H9 (cell line): ENCODE measurements at regions not wholly inside any gene's neighbourhood (a gene's known extent, or its start where the extent isn't known, plus 50 kb on each side); places are given as distances from the start of the nearest gene placed in this dataset.

ENCODE experiments used
- DNase-seq: peaks from one replicate; pipeline ENCODE4 v3.0.0-alpha.2; 2017
- H2AFZ ChIP-seq: one replicate; pipeline ENCODE4 v1.6.1; 2013; ENCODE audit warnings: mild to moderate bottlenecking, low read length, control low read depth, moderate library complexity
- H2AK5ac ChIP-seq: 2 replicates; pipeline ENCODE4 v1.6.1; 2013; ENCODE audit warnings: low read length, control low read depth, mixed read lengths; ENCODE audit not compliant: insufficient read length
- H2BK120ac ChIP-seq: one replicate; pipeline ENCODE4 v1.6.1; 2013; ENCODE audit warnings: low read depth, mild to moderate bottlenecking, low read length, control low read depth, inconsistent platforms; ENCODE audit not compliant: poor library complexity, severe bottlenecking
- H2BK12ac ChIP-seq: 2 replicates; pipeline ENCODE4 v1.6.1; 2013; ENCODE audit warnings: low read length, control low read depth, mixed read lengths, low read depth; ENCODE audit not compliant: insufficient read length
- H2BK15ac ChIP-seq: 2 replicates; pipeline ENCODE4 v1.6.1; 2013; ENCODE audit warnings: low read depth, low read length, control low read depth
- H2BK20ac ChIP-seq: one replicate; pipeline ENCODE4 v1.6.1; 2013; ENCODE audit warnings: low read depth, mild to moderate bottlenecking, low read length, control low read depth, inconsistent platforms; ENCODE audit not compliant: poor library complexity, severe bottlenecking
- H2BK5ac ChIP-seq: 2 replicates; pipeline ENCODE4 v1.6.1; 2013; ENCODE audit warnings: low read length, control low read depth, mixed read lengths; ENCODE audit not compliant: insufficient read length
- H3K14ac ChIP-seq: 2 replicates; pipeline ENCODE4 v1.6.1; 2013; ENCODE audit warnings: low read length, control low read depth; ENCODE audit not compliant: insufficient read depth
- H3K18ac ChIP-seq: 2 replicates; pipeline ENCODE4 v1.6.1; 2013; ENCODE audit warnings: low read depth, mild to moderate bottlenecking, mixed read lengths, low read length, control low read depth; ENCODE audit not compliant: insufficient read length
- H3K23ac ChIP-seq: 2 replicates; pipeline ENCODE4 v1.6.1; 2013; ENCODE audit warnings: low read length, control low read depth, mixed read lengths, low read depth; ENCODE audit not compliant: insufficient read length
- H3K23me2 ChIP-seq: 2 replicates; pipeline ENCODE4 v1.6.1; 2013; ENCODE audit warnings: low read depth, mild to moderate bottlenecking, mixed read lengths, low read length, control low read depth; ENCODE audit not compliant: insufficient read length, poor library complexity, severe bottlenecking
- H3K27ac ChIP-seq: 2 replicates; pipeline ENCODE4 v1.5.1; 2013; ENCODE audit warnings: low read length, control low read depth, mixed read lengths, low read depth; ENCODE audit not compliant: insufficient read length
- H3K27me3 ChIP-seq: 2 replicates; pipeline ENCODE4 v1.6.1; 2013; ENCODE audit warnings: low read length, control low read depth, inconsistent platforms; ENCODE audit not compliant: insufficient read depth
- H3K4ac ChIP-seq: 2 replicates; pipeline ENCODE4 v1.6.1; 2013; ENCODE audit warnings: low read depth, mild to moderate bottlenecking, control low read depth, inconsistent platforms, low read length, moderate library complexity
- H3K4me1 ChIP-seq: 2 replicates; pipeline ENCODE4 v1.6.1; 2013; ENCODE audit warnings: low read length, control low read depth, inconsistent platforms; ENCODE audit not compliant: insufficient read depth
- H3K4me2 ChIP-seq: 2 replicates; pipeline ENCODE4 v1.6.1; 2013; ENCODE audit warnings: low read length, control low read depth, mixed read lengths; ENCODE audit not compliant: insufficient read length, insufficient read depth
- H3K56ac ChIP-seq: 2 replicates; pipeline ENCODE4 v1.6.1; 2013; ENCODE audit warnings: low read depth, mild to moderate bottlenecking, mixed read lengths, low read length, control low read depth; ENCODE audit not compliant: insufficient read length
- H3K79me1 ChIP-seq: 2 replicates; pipeline ENCODE4 v1.6.1; 2013; ENCODE audit warnings: low read depth, mild to moderate bottlenecking, moderate library complexity, low read length, control low read depth, inconsistent platforms; ENCODE audit not compliant: insufficient read depth, poor library complexity, severe bottlenecking
- H3K79me2 ChIP-seq: 2 replicates; pipeline ENCODE4 v1.6.1; 2013; ENCODE audit warnings: low read length, control low read depth, inconsistent platforms; ENCODE audit not compliant: insufficient read depth
- H3K9ac ChIP-seq: 2 replicates; pipeline ENCODE4 v1.6.1; 2013; ENCODE audit warnings: low read length, control low read depth, mixed read lengths; ENCODE audit not compliant: insufficient read length; ENCODE audit errors: extremely low read depth
- H3K9me3 ChIP-seq: one replicate; pipeline ENCODE4 v1.6.1; 2013; ENCODE audit warnings: low read depth, low read length, inconsistent platforms; ENCODE audit not compliant: control insufficient read depth
- H3T11ph ChIP-seq: one replicate; pipeline ENCODE4 v1.6.1; 2013; ENCODE audit warnings: mild to moderate bottlenecking, low read length, control low read depth, inconsistent platforms
- H4K20me1 ChIP-seq: one replicate; pipeline ENCODE4 v1.6.1; 2013; ENCODE audit not compliant: control insufficient read depth, insufficient read length, insufficient read depth
- H4K5ac ChIP-seq: 2 replicates; pipeline ENCODE4 v1.6.1; 2013; ENCODE audit warnings: low read depth, mild to moderate bottlenecking, mixed read lengths, low read length, control low read depth; ENCODE audit not compliant: insufficient read length
- H4K8ac ChIP-seq: replicated peaks from 2 replicates; pipeline ENCODE4 v1.6.1; 2013; ENCODE audit warnings: low read length, control low read depth, mixed read lengths, low read depth; ENCODE audit not compliant: insufficient read length
- H4K91ac ChIP-seq: 2 replicates; pipeline ENCODE4 v1.6.1; 2013; ENCODE audit warnings: low read depth, mild to moderate bottlenecking, moderate library complexity, mixed read lengths, low read length, control low read depth; ENCODE audit not compliant: insufficient read length
- H3K27ac Mint-ChIP-seq, 3 experiments: 2 replicates in 2 of 3; 3 replicates in 1 of 3; pipeline ENCODE4 v1.8.0; 2020 to 2021; ENCODE audit warnings: mixed read lengths in 3 of 3, mild to moderate bottlenecking in 1 of 3, moderate library complexity in 1 of 3
- H3K27me3 Mint-ChIP-seq: 2 replicates; pipeline ENCODE4 v1.8.0; 2021; ENCODE audit warnings: low read depth, mild to moderate bottlenecking, moderate library complexity, mixed read lengths
- H3K36me3 Mint-ChIP-seq, 3 experiments: 2 replicates in 2 of 3; 3 replicates in 1 of 3; pipeline ENCODE4 v1.8.0; 2020 to 2021; ENCODE audit warnings: low read depth in 3 of 3, mixed read lengths in 3 of 3; ENCODE audit not compliant: insufficient read depth in 1 of 3
- H3K4me1 Mint-ChIP-seq, 2 experiments: 2 replicates each; pipeline ENCODE4 v1.8.0; 2020; ENCODE audit warnings: mixed read lengths in 2 of 2
- H3K4me3 Mint-ChIP-seq, 2 experiments: 2 replicates in 1 of 2; 3 replicates in 1 of 2; pipeline ENCODE4 v1.8.0; 2020 to 2021; ENCODE audit warnings: mild to moderate bottlenecking in 2 of 2, mixed read lengths in 2 of 2, moderate library complexity in 1 of 2
- H3K9me3 Mint-ChIP-seq, 2 experiments: 2 replicates in 1 of 2; 3 replicates in 1 of 2; pipeline ENCODE4 v1.8.0; 2020; ENCODE audit warnings: mild to moderate bottlenecking in 2 of 2, mixed read lengths in 2 of 2, moderate library complexity in 1 of 2
- CTCF ChIP-seq: fragments of 200-600 bp; sonication (generic); conservative IDR thresholded peaks from 3 replicates; pipeline ENCODE4 v1.8.0; 2021; ENCODE audit warnings: antibody characterized with exemption, mild to moderate bottlenecking
- WGBS: extraction: QIAGEN DNeasy Blood & Tissue Kit; methylation state at CpG from one replicate; pipeline ENCODE4 v1.1.7; 2013; ENCODE audit warnings: missing lambda C conversion rate, low lambda C conversion rate, mixed read lengths; ENCODE audit not compliant: insufficient read length; ENCODE audit errors: extremely low coverage; 5-methylcytosine and 5-hydroxymethylcytosine counted together

GRCh38 chr13:73741742-73742141, 392.5 kb downstream of the KLF12 start:
- Histone ChIP-seq H3K4ac (no peak overlapping the region), H4K8ac (no peak overlapping the region), H3K23me2 (no peaks in the 10 kb centered on the region), H3T11ph (no peak overlapping the region), H3K79me2 (no peaks in the 10 kb centered on the region), H2BK15ac (no peak overlapping the region), H3K18ac (no peak overlapping the region), H2BK12ac (no peak overlapping the region), H3K4me1 (no peaks in the 10 kb centered on the region), H3K9me3 (no peaks in the 10 kb centered on the region), H3K27ac (no peak overlapping the region), H2BK5ac (no peak overlapping the region), H2BK120ac (no peak overlapping the region), H3K27me3 (no peaks in the 10 kb centered on the region), H4K20me1 (no peaks in the 10 kb centered on the region), H3K56ac (no peak overlapping the region), H3K9ac (no peak overlapping the region), H3K79me1 (no peaks in the 10 kb centered on the region), H4K5ac (no peak overlapping the region), H3K4me2 (no peak overlapping the region), H3K14ac (no peak overlapping the region), H2AK5ac (no peak overlapping the region), H3K23ac (no peak overlapping the region), H2BK20ac (no peak overlapping the region), H2AFZ (no peak overlapping the region), H4K91ac (no peak overlapping the region)
- no peaks in the 10 kb centered on the region for H3K27me3 Mint-ChIP-seq
- H3K27ac Mint-ChIP-seq = no peak overlapping the region; a peak in 1 of 7 replicates
- peaks cover 22 to 27% of the 10 kb centered on the region in 2 experiments for H3K4me1 Mint-ChIP-seq
- no CpG with 5 or more reads among the region's 3 CpGs for WGBS
- no peak for TF ChIP-seq CTCF
- no peak for DNase-seq
- peaks cover 0 to 4% (median 0%) of the 10 kb centered on the region in 3 experiments; a peak in 1 of 7 replicates for H3K36me3 Mint-ChIP-seq
- no peaks in the 10 kb centered on the region for H3K9me3 Mint-ChIP-seq
- H3K4me3 Mint-ChIP-seq = no peak overlapping the region
